ENCODE measurements at regions not wholly inside any gene's neighbourhood (a gene's known extent, or its start where the extent isn't known, plus 50 kb on each side); places are given as distances from the start of the nearest gene placed in this dataset.
A peak's percentile ranks its signal among the peaks of the same experiment; 100 is the strongest.

GRCh38 chr17:65477600-65477999, 83.8 kb downstream of the AXIN2 start:
- H3K36me3 ChIP-seq (ENCODE audit: low read depth, missing control alignments): no peaks in the 10 kb centered on the region
- 85 to 97% methylated on average over 3 of the region's 3 CpGs for WGBS, 2 donors
- H3K4me3 ChIP-seq: no peak overlapping the region
- no peaks in the 10 kb centered on the region for H3K4me1 ChIP-seq
- no peak for DNase-seq
- no peaks in the 10 kb centered on the region for H3K9me3 ChIP-seq
- intact Hi-C loops (cut with DNase I; ENCODE audit: low total_unique reads): no loop called here
- no peaks in the 10 kb centered on the region for H3K27me3 ChIP-seq
- no peak overlapping the region for H3K27ac ChIP-seq
- no peak for TF ChIP-seq CTCF (IDR thresholded peaks at IDR 0.05)
- TF ChIP-seq POLR2A (IDR thresholded peaks at IDR 0.05): no peak

GRCh38 chr17:65474660-65475059, 86.8 kb downstream of the AXIN2 start:
- 64 to 75% methylated on average over 2 of the region's 2 CpGs for WGBS, 2 donors
- H3K9me3 ChIP-seq: no peaks in the 10 kb centered on the region
- H3K36me3 ChIP-seq (ENCODE audit: low read depth, missing control alignments): no peaks in the 10 kb centered on the region
- no peak overlapping the region for H3K4me3 ChIP-seq
- H3K27me3 ChIP-seq: no peaks in the 10 kb centered on the region
- TF ChIP-seq CTCF (IDR thresholded peaks at IDR 0.05) (no peak), POLR2A (IDR thresholded peaks at IDR 0.05) (no peak)
- intact Hi-C loops (cut with DNase I; ENCODE audit: low total_unique reads): no loop called here
- H3K27ac ChIP-seq: no peak overlapping the region
- no peaks in the 10 kb centered on the region for H3K4me1 ChIP-seq
- DNase-seq: peak; percentile 51

GRCh38 chr17:65473985-65474384, 87.5 kb downstream of the AXIN2 start:
- intact Hi-C loops (cut with DNase I; ENCODE audit: low total_unique reads): no loop called here
- Histone ChIP-seq H3K36me3 (ENCODE audit: low read depth, missing control alignments) (no peaks in the 10 kb centered on the region), H3K4me3 (no peak overlapping the region), H3K27me3 (no peaks in the 10 kb centered on the region), H3K27ac (no peak overlapping the region), H3K4me1 (no peaks in the 10 kb centered on the region), H3K9me3 (no peaks in the 10 kb centered on the region)
- no peak for DNase-seq
- TF ChIP-seq CTCF (IDR thresholded peaks at IDR 0.05): no peak
- TF ChIP-seq POLR2A (IDR thresholded peaks at IDR 0.05): no peak

GRCh38 chr17:65473363-65473762, 88.1 kb downstream of the AXIN2 start:
- 59 to 81% methylated on average over 6 of the region's 6 CpGs for WGBS, 2 donors
- intact Hi-C loops (cut with DNase I; ENCODE audit: low total_unique reads): no loop called here
- H3K36me3 ChIP-seq (ENCODE audit: low read depth, missing control alignments): no peaks in the 10 kb centered on the region
- no peak overlapping the region for H3K4me3 ChIP-seq
- H3K4me1 ChIP-seq: no peaks in the 10 kb centered on the region
- no peak overlapping the region for H3K27ac ChIP-seq
- TF ChIP-seq CTCF (IDR thresholded peaks at IDR 0.05) (no peak), POLR2A (IDR thresholded peaks at IDR 0.05) (no peak)
- no peak for DNase-seq
- no peaks in the 10 kb centered on the region for H3K27me3 ChIP-seq
- no peaks in the 10 kb centered on the region for H3K9me3 ChIP-seq

GRCh38 chr17:65472666-65473309, 88.7 kb downstream of the AXIN2 start:
- WGBS, 2 donors: 69 to 79% methylated on average over 8 of the region's 8 CpGs
- no peaks in the 10 kb centered on the region for H3K27me3 ChIP-seq
- no peaks in the 10 kb centered on the region for H3K36me3 ChIP-seq (ENCODE audit: low read depth, missing control alignments)
- TF ChIP-seq CTCF (IDR thresholded peaks at IDR 0.05): no peak
- TF ChIP-seq POLR2A (IDR thresholded peaks at IDR 0.05): no peak
- intact Hi-C loops (cut with DNase I; ENCODE audit: low total_unique reads): no loop called here
- no peak overlapping the region for H3K4me3 ChIP-seq
- no peaks in the 10 kb centered on the region for H3K4me1 ChIP-seq
- H3K9me3 ChIP-seq: no peaks in the 10 kb centered on the region
- no peak overlapping the region for H3K27ac ChIP-seq
- peak; percentile 19 for DNase-seq
